Activated naive CD8-positive, alpha-beta T cell (primary cell): ENCODE measurements at regions not wholly inside any gene's neighbourhood (a gene's known extent, or its start where the extent isn't known, plus 50 kb on each side); places are given as distances from the start of the nearest gene placed in this dataset.

Source experiments
- H3K27ac Mint-ChIP-seq: one replicate; pipeline ENCODE4 v1.8.0; 2021; ENCODE audit warnings: mixed read lengths
- H3K27me3 Mint-ChIP-seq: one replicate; pipeline ENCODE4 v1.8.0; 2021; ENCODE audit warnings: mixed read lengths
- H3K36me3 Mint-ChIP-seq: one replicate; pipeline ENCODE4 v1.8.0; 2021; ENCODE audit warnings: mixed read lengths
- H3K4me1 Mint-ChIP-seq: one replicate; pipeline ENCODE4 v1.8.0; 2021; ENCODE audit warnings: low read depth, mixed read lengths
- H3K4me3 Mint-ChIP-seq: one replicate; pipeline ENCODE4 v1.8.0; 2021; ENCODE audit warnings: mild to moderate bottlenecking, mixed read lengths
- H3K9me3 Mint-ChIP-seq: one replicate; pipeline ENCODE4 v1.8.0; 2021; ENCODE audit warnings: low read depth, mixed read lengths

DNA sequence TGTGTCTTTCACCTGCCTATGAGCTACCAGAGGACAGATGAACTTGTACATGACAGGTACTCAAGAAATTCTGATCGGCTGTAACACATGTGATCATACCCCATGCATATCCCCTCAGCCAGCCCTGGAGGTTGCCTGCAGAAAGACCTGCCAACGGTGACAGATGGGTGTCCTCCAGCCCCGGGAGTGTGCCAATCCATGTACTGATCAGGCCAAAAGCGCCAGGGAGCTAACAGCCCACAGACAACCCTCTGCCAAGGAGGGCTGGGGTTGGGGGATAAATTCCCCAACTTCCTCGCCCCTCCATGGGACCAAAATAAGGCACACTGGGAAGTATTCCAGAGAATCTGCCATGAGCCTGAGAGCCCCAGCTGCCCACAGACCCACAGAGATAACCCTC is 189.4 kb downstream of the CCT6B start:
- Mint-ChIP-seq H3K27ac (no peak overlapping the region), H3K27me3 (peaks cover 7% of the 10 kb centered on the region), H3K9me3 (no peaks in the 10 kb centered on the region), H3K4me1 (no peaks in the 10 kb centered on the region), H3K4me3 (no peak overlapping the region), H3K36me3 (no peaks in the 10 kb centered on the region)

DNA sequence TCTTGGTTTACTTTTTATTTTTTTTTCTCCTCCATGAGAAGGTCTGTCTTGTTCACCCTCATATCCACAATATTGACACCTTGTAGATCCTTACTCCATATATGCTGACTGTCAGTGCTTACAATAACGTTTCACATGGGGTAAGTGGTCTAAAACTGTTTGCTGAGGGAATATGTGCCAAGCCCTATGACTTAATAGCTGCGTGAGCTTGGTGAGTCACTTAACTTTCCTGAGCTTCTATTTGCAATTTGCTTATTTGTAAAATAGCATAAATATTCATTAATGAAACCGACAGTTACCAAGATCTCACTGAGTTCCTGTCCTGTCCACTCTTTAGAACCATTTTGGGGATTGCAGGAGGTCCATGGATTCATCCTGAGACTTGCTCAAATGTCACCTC is 190.7 kb downstream of the CCT6B start:
- Mint-ChIP-seq H3K27me3 (peaks cover 7% of the 10 kb centered on the region), H3K27ac (no peak overlapping the region), H3K9me3 (no peaks in the 10 kb centered on the region), H3K4me3 (no peak overlapping the region), H3K4me1 (no peaks in the 10 kb centered on the region), H3K36me3 (no peaks in the 10 kb centered on the region)

DNA sequence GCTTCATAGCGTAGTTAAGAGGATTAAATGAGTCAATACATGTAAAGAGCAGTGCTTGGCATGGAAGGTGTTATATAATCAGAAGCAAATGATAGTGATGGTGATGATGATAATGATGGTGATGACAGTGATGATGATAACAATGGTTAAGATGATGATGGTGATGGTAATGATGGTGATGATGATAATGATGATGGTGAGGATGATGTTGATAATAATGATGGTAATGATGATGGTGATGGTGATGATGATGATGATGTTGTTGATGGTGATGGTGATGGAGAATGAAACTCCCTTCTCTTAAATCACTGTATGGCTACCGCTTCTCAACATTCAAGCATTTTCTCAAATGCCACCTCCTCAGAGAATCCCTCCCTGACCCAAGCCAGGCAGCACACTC is 190.5 kb downstream of the TMEM132E start:
- Mint-ChIP-seq H3K36me3 (no peaks in the 10 kb centered on the region), H3K27me3 (peaks cover 7% of the 10 kb centered on the region), H3K4me1 (no peaks in the 10 kb centered on the region), H3K27ac (no peak overlapping the region), H3K4me3 (no peak overlapping the region), H3K9me3 (no peaks in the 10 kb centered on the region)

DNA sequence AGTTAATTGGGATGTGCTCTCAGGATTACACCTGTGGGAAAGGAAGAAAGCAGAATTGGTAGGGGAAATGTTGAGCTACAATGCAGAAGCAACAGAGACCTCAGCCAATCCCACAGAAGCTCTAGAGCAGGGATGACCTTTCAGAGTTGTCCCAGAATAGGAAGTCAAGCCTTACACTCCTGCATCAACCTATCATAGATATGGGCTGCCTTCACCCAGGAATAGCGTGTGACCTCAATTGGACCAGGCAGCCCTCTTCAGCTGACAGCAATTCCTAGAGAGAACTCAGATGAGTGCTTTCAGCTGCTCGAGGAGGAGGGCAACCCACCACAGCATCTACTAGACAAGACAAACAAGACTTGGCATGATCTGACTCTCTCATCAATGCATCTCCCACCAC is 189.7 kb downstream of the TMEM132E start:
- Mint-ChIP-seq H3K27me3 (peaks cover 7% of the 10 kb centered on the region), H3K36me3 (no peaks in the 10 kb centered on the region), H3K27ac (no peak overlapping the region), H3K4me1 (no peaks in the 10 kb centered on the region), H3K4me3 (no peak overlapping the region), H3K9me3 (no peaks in the 10 kb centered on the region)

DNA sequence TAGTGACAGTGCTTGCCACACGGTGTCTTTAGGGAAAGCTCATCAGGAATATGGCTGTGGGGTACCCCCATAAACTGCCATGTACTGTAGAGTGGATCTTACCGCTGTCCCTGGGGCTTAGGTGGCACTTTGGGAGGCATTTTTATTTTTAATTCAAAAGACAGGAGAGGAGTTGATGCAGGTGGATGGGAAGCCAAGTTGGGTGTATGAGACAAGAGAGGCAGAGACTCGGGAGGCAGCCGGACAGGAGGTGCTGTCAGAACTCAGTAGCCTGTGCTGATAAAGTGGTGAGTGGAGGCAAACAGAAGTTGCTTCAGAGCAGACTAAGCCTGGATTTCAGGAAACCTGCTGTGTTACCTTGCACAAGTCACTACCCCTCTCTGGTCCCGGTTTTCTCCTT is 185.9 kb downstream of the TMEM132E start:
- H3K4me3 Mint-ChIP-seq, result no peak overlapping the region
- H3K27ac Mint-ChIP-seq, result no peak overlapping the region
- peaks cover 12% of the 10 kb centered on the region for H3K27me3 Mint-ChIP-seq
- H3K9me3 Mint-ChIP-seq, result no peaks in the 10 kb centered on the region
- no peaks in the 10 kb centered on the region for H3K4me1 Mint-ChIP-seq
- H3K36me3 Mint-ChIP-seq, result no peaks in the 10 kb centered on the region

DNA sequence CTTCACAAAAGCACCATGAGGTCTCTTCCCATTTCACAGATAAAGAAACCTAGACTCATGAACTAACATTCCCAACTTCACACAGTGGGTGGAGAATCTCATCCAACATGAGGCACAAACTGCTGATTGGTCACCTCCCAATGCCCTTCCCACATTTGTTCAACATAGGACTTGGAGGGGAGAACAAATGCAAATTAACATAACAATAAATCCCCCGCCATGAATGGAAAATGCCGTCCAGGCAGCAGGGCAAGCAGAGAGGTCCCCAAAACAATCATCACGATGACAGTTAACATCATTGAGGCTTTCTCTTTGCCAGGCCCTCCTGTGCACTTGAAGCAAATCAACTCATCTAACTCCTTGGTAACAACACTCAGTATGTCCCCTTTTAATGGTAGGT is 185.3 kb downstream of the TMEM132E start:
- peaks cover 13% of the 10 kb centered on the region for H3K27me3 Mint-ChIP-seq
- no peaks in the 10 kb centered on the region for H3K4me1 Mint-ChIP-seq
- H3K27ac Mint-ChIP-seq, result no peak overlapping the region
- H3K9me3 Mint-ChIP-seq, result no peaks in the 10 kb centered on the region
- H3K36me3 Mint-ChIP-seq, result no peaks in the 10 kb centered on the region
- no peak overlapping the region for H3K4me3 Mint-ChIP-seq

DNA sequence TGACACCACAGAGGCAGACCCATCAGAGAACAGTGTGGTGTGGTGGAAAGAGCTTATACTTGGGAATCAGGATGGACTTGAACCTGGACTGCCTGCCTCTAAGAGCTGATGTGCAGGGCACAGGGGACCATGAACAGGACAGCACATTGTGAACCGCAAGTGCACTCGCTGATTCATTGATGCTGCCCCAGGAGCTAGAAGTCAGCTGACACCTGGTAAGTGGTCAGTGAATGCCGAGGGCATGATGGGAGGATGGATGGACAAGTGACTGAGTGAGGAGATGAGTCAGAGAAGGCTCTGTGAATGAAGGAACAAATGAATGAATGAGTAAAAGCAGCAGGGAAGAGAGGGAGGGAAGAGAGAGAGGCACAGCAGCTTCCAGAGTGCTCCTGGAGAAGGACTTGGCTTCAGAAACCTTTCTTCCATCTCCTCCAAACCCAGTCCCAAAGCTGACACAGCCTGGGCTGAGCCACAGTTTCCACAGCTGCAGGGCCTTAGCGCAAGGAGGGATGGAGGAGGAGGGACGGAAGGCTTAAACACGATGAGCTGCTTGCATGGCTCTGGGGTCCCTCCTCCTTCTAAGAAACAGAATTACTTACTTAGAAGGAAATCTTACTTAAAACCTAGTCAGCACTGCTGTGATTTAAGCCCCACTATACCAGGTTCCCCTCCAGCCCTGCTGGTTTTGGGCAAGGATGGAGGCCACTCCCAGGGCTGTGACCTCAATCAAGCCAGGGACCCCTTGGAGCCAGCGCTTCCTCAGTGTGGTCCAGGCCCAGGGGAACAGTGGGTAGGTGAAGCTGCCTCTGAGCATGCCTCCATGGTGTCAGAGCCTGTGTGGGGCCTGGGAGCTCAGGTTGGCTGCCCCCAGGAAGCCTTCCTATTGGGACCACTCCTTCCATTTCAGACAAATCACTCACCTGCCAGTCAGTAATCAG is 184.6 kb downstream of the TMEM132E start:
- no peaks in the 10 kb centered on the region for H3K4me1 Mint-ChIP-seq

DNA sequence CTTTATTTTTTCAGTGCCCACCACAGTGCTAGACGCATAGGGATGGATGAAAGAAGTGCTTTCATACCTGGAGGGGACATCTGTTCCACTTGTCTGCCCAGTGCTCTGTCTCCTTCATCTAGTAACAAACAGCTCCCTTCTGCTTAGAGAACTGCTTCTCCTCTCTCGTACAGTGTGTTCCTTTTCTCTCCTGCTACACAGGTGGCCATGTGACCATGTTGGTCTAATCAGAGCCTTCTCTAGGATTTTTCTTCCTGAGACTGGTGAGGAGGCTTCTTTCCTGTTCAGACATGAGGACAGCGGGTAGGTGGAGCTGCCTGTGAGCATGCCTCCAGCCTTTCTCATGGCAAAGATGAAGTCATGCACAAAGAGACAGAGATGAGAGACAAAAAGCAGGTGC is 182.7 kb downstream of the TMEM132E start:
- Mint-ChIP-seq H3K9me3 (no peaks in the 10 kb centered on the region), H3K4me1 (no peaks in the 10 kb centered on the region), H3K27me3 (peaks cover 13% of the 10 kb centered on the region), H3K27ac (no peak overlapping the region), H3K36me3 (no peaks in the 10 kb centered on the region), H3K4me3 (no peak overlapping the region)

More for the DNA sequence above, 184.6 kb downstream of the TMEM132E start:
- no peak overlapping the region for H3K27ac Mint-ChIP-seq
- H3K9me3 Mint-ChIP-seq, result no peaks in the 10 kb centered on the region
- peaks cover 13% of the 10 kb centered on the region for H3K27me3 Mint-ChIP-seq
- no peak overlapping the region for H3K4me3 Mint-ChIP-seq
- no peaks in the 10 kb centered on the region for H3K36me3 Mint-ChIP-seq

DNA sequence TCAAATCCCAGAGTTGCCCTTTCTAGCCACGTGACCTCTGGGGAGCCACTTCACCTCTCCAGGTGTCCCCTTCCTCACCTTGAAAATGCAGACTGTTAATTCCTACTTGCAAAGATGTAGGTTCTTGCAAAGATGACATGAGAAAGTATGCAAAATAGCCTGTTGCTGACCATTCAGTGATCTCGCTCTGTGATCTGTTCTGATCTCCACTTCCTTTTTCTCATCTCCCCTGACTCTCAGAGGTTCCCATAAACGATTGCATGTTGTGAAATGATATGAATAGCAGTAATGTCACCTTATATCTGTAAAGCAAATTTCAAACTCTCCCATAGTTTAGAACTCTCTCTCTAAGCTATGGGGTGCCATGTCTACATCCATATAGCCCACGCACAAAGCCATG is 182.3 kb downstream of the TMEM132E start:
- Mint-ChIP-seq H3K9me3 (no peaks in the 10 kb centered on the region), H3K4me3 (no peak overlapping the region), H3K4me1 (no peaks in the 10 kb centered on the region), H3K27me3 (peaks cover 13% of the 10 kb centered on the region), H3K27ac (no peak overlapping the region), H3K36me3 (no peaks in the 10 kb centered on the region)

DNA sequence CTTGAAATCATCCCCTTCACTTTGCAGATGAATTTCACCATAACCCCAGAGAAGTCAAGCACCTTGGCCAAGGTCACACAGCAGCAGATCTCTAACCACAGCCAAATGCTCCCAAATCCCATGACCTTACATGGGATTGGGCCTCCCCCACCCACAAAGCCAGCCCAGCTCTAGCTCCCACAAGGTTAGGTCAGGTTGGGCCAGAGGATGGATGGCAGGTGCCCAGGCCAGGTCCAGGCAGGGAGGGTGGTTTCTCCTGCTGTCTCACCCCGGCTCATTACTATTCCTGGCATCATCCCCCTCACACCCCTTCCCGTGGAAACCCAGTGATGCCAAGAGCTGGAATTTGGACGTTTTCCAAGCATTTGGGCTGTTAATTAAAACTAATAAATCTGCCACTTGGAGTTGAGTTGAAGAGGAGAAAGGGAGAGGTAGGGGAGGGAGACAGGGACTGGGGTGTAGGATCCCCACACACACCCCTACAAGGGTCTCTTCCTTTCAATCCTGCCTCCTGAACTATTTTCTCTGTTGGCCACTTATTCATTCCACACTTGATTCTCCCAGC is 181.6 kb downstream of the TMEM132E start:
- H3K27me3 Mint-ChIP-seq, result peaks cover 16% of the 10 kb centered on the region
- H3K4me1 Mint-ChIP-seq, result no peaks in the 10 kb centered on the region
- no peak overlapping the region for H3K4me3 Mint-ChIP-seq
- no peaks in the 10 kb centered on the region for H3K9me3 Mint-ChIP-seq
- no peaks in the 10 kb centered on the region for H3K36me3 Mint-ChIP-seq
- H3K27ac Mint-ChIP-seq, result no peak overlapping the region

DNA sequence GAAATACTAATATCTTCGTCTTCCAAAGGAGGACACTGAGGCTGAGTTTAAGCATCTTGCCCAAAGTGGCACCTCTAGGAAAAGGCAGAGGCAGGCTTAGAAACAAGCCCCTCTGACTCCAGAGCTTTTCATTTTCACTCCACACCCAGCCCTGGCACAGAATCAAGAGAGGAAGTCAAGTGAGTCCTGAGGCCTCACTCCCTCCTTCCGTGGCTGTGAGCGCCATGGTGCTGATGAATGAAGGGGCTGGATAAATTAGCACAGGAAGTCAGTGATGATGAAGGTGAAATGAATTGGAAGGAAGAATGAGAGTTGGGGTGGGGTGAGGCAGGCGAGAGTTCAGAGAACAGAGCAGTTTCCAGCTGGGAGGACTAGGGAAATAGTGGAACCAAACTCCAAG is 179.3 kb downstream of the TMEM132E start:
- Mint-ChIP-seq H3K4me3 (no peak overlapping the region), H3K9me3 (no peaks in the 10 kb centered on the region), H3K27ac (no peak overlapping the region), H3K4me1 (no peaks in the 10 kb centered on the region), H3K27me3 (peaks cover 22% of the 10 kb centered on the region), H3K36me3 (no peaks in the 10 kb centered on the region)

DNA sequence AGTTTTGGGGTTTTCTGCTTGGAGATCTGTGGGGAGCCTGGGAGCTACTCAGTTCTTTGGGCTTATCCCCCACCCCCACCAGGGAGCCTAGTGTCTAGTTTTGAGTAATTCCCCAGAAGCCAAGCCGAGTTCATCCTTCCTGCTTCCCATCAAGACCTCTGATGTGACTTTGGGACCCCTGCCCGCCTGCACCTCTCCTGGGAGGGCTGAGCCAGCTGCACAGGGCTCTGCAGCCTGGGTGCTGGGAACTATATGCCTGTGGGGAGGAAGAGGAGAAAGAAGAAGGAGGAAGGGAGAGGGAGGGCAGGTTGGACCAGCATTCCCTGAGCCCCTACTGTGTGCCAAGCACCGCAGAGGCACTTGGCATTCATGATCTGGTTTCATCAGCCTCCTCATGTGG is 178.9 kb downstream of the TMEM132E start:
- H3K27me3 Mint-ChIP-seq, result peaks cover 20% of the 10 kb centered on the region
- no peak overlapping the region for H3K27ac Mint-ChIP-seq
- no peaks in the 10 kb centered on the region for H3K36me3 Mint-ChIP-seq
- H3K4me1 Mint-ChIP-seq, result no peaks in the 10 kb centered on the region
- no peak overlapping the region for H3K4me3 Mint-ChIP-seq
- no peaks in the 10 kb centered on the region for H3K9me3 Mint-ChIP-seq

DNA sequence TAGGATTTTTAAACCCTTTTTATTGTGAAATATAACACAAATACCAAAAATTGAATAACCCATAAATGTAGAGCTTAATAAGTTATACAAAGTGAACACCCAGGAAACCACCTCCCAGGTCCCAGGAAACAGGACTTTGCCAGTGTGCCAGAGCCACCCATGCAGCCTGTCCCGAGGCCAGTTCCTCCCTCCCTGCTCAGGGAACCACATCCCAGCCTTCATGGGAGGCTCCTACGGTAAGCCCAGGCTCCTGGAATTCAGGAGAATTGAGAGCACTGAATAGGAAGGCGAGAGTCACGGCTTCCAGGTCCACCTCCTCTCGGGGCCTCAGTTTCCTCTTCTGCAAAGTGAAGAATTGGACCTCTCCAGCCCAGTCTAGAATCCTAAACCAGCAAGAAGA is 178.2 kb downstream of the TMEM132E start:
- H3K4me3 Mint-ChIP-seq, result no peak overlapping the region
- H3K27ac Mint-ChIP-seq, result no peak overlapping the region
- peaks cover 21% of the 10 kb centered on the region for H3K27me3 Mint-ChIP-seq
- H3K36me3 Mint-ChIP-seq, result peaks cover 1% of the 10 kb centered on the region
- no peaks in the 10 kb centered on the region for H3K9me3 Mint-ChIP-seq
- no peaks in the 10 kb centered on the region for H3K4me1 Mint-ChIP-seq

DNA sequence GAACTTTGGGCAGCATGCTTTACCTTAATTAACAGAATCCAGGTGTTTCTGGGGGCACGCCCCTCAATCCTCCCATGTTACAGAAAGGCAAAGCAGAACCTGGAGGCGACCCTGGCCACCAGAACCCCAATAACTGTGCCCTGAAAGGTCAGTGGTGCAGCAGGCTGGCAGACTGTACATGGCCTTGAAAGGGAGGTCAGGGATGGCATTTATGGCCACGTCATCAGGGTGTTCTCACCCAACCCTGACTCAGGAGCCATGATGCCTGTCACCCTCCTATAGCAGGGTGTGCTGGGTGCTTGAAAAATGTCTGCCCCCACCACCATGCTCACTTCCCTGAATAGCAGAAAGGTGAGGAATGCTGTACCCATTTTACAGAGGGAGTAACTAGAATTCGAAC is 177.7 kb downstream of the TMEM132E start:
- H3K4me3 Mint-ChIP-seq, result no peak overlapping the region
- H3K36me3 Mint-ChIP-seq, result peaks cover 3% of the 10 kb centered on the region
- H3K4me1 Mint-ChIP-seq, result no peaks in the 10 kb centered on the region
- peaks cover 20% of the 10 kb centered on the region for H3K27me3 Mint-ChIP-seq
- no peak overlapping the region for H3K27ac Mint-ChIP-seq
- no peaks in the 10 kb centered on the region for H3K9me3 Mint-ChIP-seq

DNA sequence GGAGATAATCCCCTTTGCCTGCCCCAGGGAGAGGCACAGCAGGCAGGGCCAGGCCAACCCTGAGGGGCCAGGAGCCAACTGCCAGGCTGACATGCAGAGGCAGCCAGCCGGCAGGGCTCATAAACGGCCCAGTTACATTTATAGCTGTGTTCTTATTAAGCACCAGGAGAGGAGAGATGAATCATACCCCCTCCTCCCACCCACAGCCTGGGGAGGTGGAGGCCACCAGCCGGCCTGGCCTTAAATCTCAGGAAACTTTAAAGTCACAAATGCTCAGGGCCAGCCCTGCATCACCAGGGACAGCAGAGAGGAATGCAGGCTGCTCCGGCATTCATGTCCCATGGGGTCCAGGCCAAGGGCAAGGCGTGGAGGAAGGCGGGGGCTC is 177.2 kb downstream of the TMEM132E start:
- no peaks in the 10 kb centered on the region for H3K9me3 Mint-ChIP-seq
- peaks cover 15% of the 10 kb centered on the region for H3K27me3 Mint-ChIP-seq
- H3K4me3 Mint-ChIP-seq, result no peak overlapping the region
- peaks cover 3% of the 10 kb centered on the region for H3K36me3 Mint-ChIP-seq
- H3K27ac Mint-ChIP-seq, result no peak overlapping the region
- H3K4me1 Mint-ChIP-seq, result no peaks in the 10 kb centered on the region
